HEK293T (cell line): ENCODE measurements at regions not wholly inside any gene's neighbourhood (a gene's known extent, or its start where the extent isn't known, plus 50 kb on each side); places are given as distances from the start of the nearest gene placed in this dataset.

Experiments
- BHLHE40 ChIP-seq: fragments of 450-650 bp; IDR thresholded peaks from 2 replicates; pipeline ENCODE4 v1.6.1; 2016; ENCODE audit warnings: mild to moderate bottlenecking, moderate library complexity, borderline replicate concordance
- ELF4 ChIP-seq: fragments of 450-650 bp; IDR thresholded peaks from 2 replicates; pipeline ENCODE4 v1.6.1; 2017; ENCODE audit warnings: antibody characterized with exemption
- FOXA1 ChIP-seq: fragments of 450-650 bp; IDR thresholded peaks from 2 replicates; pipeline ENCODE4 v1.6.1; 2016; ENCODE audit warnings: mild to moderate bottlenecking
- FOXK2 ChIP-seq: fragments of 450-650 bp; IDR thresholded peaks from 2 replicates; pipeline ENCODE4 v1.6.1; 2016; ENCODE audit warnings: mild to moderate bottlenecking
- FOXM1 ChIP-seq: fragments of 450-650 bp; IDR thresholded peaks from 2 replicates; pipeline ENCODE4 v1.6.1; 2017; ENCODE audit warnings: mild to moderate bottlenecking, borderline replicate concordance
- SP1 ChIP-seq: fragments of 450-650 bp; IDR thresholded peaks from 2 replicates; pipeline ENCODE4 v1.6.1; 2017
- ZNF384 ChIP-seq: fragments of 450-650 bp; IDR thresholded peaks from 2 replicates; pipeline ENCODE4 v1.6.1; 2016

- TF ChIP-seq FOXA1, result no peak
- no peak for TF ChIP-seq ELF4
- no peak for TF ChIP-seq FOXK2
- no peak for TF ChIP-seq BHLHE40
- no peak for TF ChIP-seq SP1
- no peak for TF ChIP-seq ZNF384
- TF ChIP-seq FOXM1, result no peak
These were observed 87.5 kb upstream of the PLPPR4 start for GRCh38 chr1:99176753-99177152.
